ENCODE measurements at regions not wholly inside any gene's neighbourhood (a gene's known extent, or its start where the extent isn't known, plus 50 kb on each side); places are given as distances from the start of the nearest gene placed in this dataset.
"Not testable (repeated sequence)": the region's sequence is repeated elsewhere in the genome, so short reads cannot be mapped to it uniquely, and the experiment has no call there.

- no peak for DNase-seq
Observed at GRCh38 chr10:2410049-2410448, 657.3 kb upstream of the PFKP start.

GRCh38 chr10:2401459-2401858, 664.1 kb upstream of the ADARB2 start:
- no peak for DNase-seq

- DNase-seq: no peak
Observed at GRCh38 chr10:2399482-2399881, 662.2 kb upstream of the ADARB2 start.

- DNase-seq: no peak
Observed at GRCh38 chr10:2392145-2392812, 655.0 kb upstream of the ADARB2 start.

- DNase-seq: no peak
Observed at GRCh38 chr10:2387672-2388071, 650.3 kb upstream of the ADARB2 start.

GRCh38 chr10:2387261-2387660, 649.9 kb upstream of the ADARB2 start:
- DNase-seq: no peak

- DNase-seq: no peak
Observed at GRCh38 chr10:2380218-2380617, 642.9 kb upstream of the ADARB2 start.

GRCh38 chr10:2367083-2367482, 629.8 kb upstream of the ADARB2 start:
- no peak for DNase-seq

GRCh38 chr10:2366264-2366931, 629.1 kb upstream of the ADARB2 start:
- no peak for DNase-seq

- no peak for DNase-seq
Observed at GRCh38 chr10:2362331-2362730, 625.0 kb upstream of the ADARB2 start.

GRCh38 chr10:2358586-2358985, 621.3 kb upstream of the ADARB2 start:
- no peak for DNase-seq

GRCh38 chr10:2356670-2357069, 619.3 kb upstream of the ADARB2 start:
- DNase-seq: no peak

- no peak for DNase-seq
Observed at GRCh38 chr10:2351566-2351965, 614.2 kb upstream of the ADARB2 start.

- DNase-seq: no peak
Observed at GRCh38 chr10:2342206-2342605, 604.9 kb upstream of the ADARB2 start.

- no peak for DNase-seq
Observed at GRCh38 chr10:2340831-2341647, 603.7 kb upstream of the ADARB2 start.

GRCh38 chr10:2335626-2336025, 598.3 kb upstream of the ADARB2 start:
- DNase-seq: no peak

GRCh38 chr10:2334575-2334974, 597.2 kb upstream of the ADARB2 start:
- DNase-seq: no peak

- DNase-seq: no peak
Observed at GRCh38 chr10:2329082-2329481, 591.8 kb upstream of the ADARB2 start.

GRCh38 chr10:2326411-2326810, 589.1 kb upstream of the ADARB2 start:
- DNase-seq: no peak

GRCh38 chr10:2315045-2315485, 577.7 kb upstream of the ADARB2 start:
- not testable (repeated sequence) for DNase-seq

- DNase-seq: no peak
Observed at GRCh38 chr10:2306081-2306480, 568.8 kb upstream of the ADARB2 start.

GRCh38 chr10:2303169-2303568, 565.8 kb upstream of the ADARB2 start:
- no peak for DNase-seq

GRCh38 chr10:2301227-2301626, 563.9 kb upstream of the ADARB2 start:
- no peak for DNase-seq

- DNase-seq: no peak
Observed at GRCh38 chr10:2300231-2300630, 562.9 kb upstream of the ADARB2 start.
